IMR-90 (cell line): ENCODE measurements at regions not wholly inside any gene's neighbourhood (a gene's known extent, or its start where the extent isn't known, plus 50 kb on each side); places are given as distances from the start of the nearest gene placed in this dataset.

ENCODE experiments used
- ATAC-seq: fragments of 200-7000 bp; cut with Tn5 transposase; 2 replicates; pipeline ENCODE4 v1.9.1; 2020; ENCODE audit warnings: low read depth, mild to moderate bottlenecking, moderate library complexity
- BruUV-seq: library from RNA; stranded (reverse); fragments of 400-500 nt; replicated peaks from 2 replicates; lab custom pipeline; 2021; lab: Mats Ljungman, UMichigan
- CTCF ChIA-PET: fragments of 300-600 bp; formaldehyde crosslinking; extraction: SDS; loops from one replicate; lab custom pipeline; 2021; ENCODE audit warnings: antibody characterized with exemption; lab: Yijun Ruan, JAX
- POLR2A ChIA-PET: fragments of 300-600 bp; sonication (Branson Sonifier 250); formaldehyde crosslinking; loops from one replicate; lab custom pipeline; 2022; ENCODE audit warnings: antibody characterized with exemption; ENCODE audit not compliant: unreplicated experiment; lab: Charles Lee
- DNase-seq: peaks from one replicate; pipeline ENCODE4 v3.0.0; 2013
- H2AFZ ChIP-seq: replicated peaks from 2 replicates; pipeline ENCODE3; 2013; ENCODE audit warnings: low read length, mild to moderate bottlenecking; ENCODE audit not compliant: poor library complexity
- H2AK5ac ChIP-seq: 2 replicates; pipeline ENCODE4 v1.6.1; 2013; ENCODE audit warnings: low read depth, low read length, inconsistent platforms
- H2AK9ac ChIP-seq: replicated peaks from 2 replicates; pipeline ENCODE3; 2013; ENCODE audit warnings: mild to moderate bottlenecking, low read depth, low read length, moderate library complexity; ENCODE audit not compliant: poor library complexity
- H2BK120ac ChIP-seq: 2 replicates; pipeline ENCODE4 v1.6.1; 2013; ENCODE audit warnings: low read depth, low read length, inconsistent platforms
- H2BK15ac ChIP-seq: 3 replicates; pipeline ENCODE4 v1.6.1; 2013; ENCODE audit warnings: low read depth, low read length, inconsistent platforms
- H2BK20ac ChIP-seq: 2 replicates; pipeline ENCODE4 v1.6.1; 2013; ENCODE audit warnings: low read depth, mild to moderate bottlenecking, inconsistent platforms, low read length, moderate library complexity
- H2BK5ac ChIP-seq: 2 replicates; pipeline ENCODE4 v1.6.1; 2013; ENCODE audit warnings: mild to moderate bottlenecking, low read depth, low read length, inconsistent platforms; ENCODE audit not compliant: poor library complexity, severe bottlenecking
- H3K14ac ChIP-seq: replicated peaks from 2 replicates; pipeline ENCODE4 v1.6.1; 2013; ENCODE audit warnings: low read depth, low read length, inconsistent platforms
- H3K18ac ChIP-seq: 2 replicates; pipeline ENCODE4 v1.6.1; 2013; ENCODE audit warnings: low read depth, low read length, control low read depth
- H3K23ac ChIP-seq: 2 replicates; pipeline ENCODE4 v1.6.1; 2013; ENCODE audit warnings: low read depth, low read length, inconsistent platforms
- H3K27ac ChIP-seq: 2 replicates; pipeline ENCODE4 v1.5.1; 2013; ENCODE audit warnings: mild to moderate bottlenecking, control low read depth, low read length; ENCODE audit not compliant: insufficient read depth
- H3K27me3 ChIP-seq: 2 replicates; pipeline ENCODE4 v1.6.1; 2013; ENCODE audit warnings: low read length; ENCODE audit not compliant: control insufficient read depth, insufficient read depth
- H3K36me3 ChIP-seq: 2 replicates; pipeline ENCODE4 v1.6.1; 2013; ENCODE audit warnings: low read length, mixed read lengths; ENCODE audit not compliant: control insufficient read depth, insufficient read depth
- H3K4ac ChIP-seq: 2 replicates; pipeline ENCODE4 v1.6.1; 2013; ENCODE audit warnings: low read depth, low read length, inconsistent platforms
- H3K4me1 ChIP-seq: 2 replicates; pipeline ENCODE4 v1.6.1; 2013; ENCODE audit warnings: low read length, mixed read lengths; ENCODE audit not compliant: control insufficient read depth, insufficient read depth
- H3K4me2 ChIP-seq: 2 replicates; pipeline ENCODE4 v1.6.1; 2013; ENCODE audit warnings: low read depth, mild to moderate bottlenecking, control low read depth, low read length, moderate library complexity
- H3K4me3 ChIP-seq: 2 replicates; pipeline ENCODE4 v1.5.1; 2013; ENCODE audit warnings: low read depth, mild to moderate bottlenecking, control low read depth, low read length, moderate library complexity; ENCODE audit not compliant: insufficient read depth
- H3K56ac ChIP-seq: 2 replicates; pipeline ENCODE4 v1.6.1; 2013; ENCODE audit warnings: low read length, inconsistent platforms; ENCODE audit not compliant: insufficient read depth; ENCODE audit errors: extremely low read depth
- H3K79me1 ChIP-seq, 2 experiments: 2 replicates each; pipeline ENCODE4 v1.6.1; 2013; ENCODE audit warnings: low read length in 2 of 2, inconsistent platforms in 1 of 2, low read depth in 1 of 2
- H3K9ac ChIP-seq: 2 replicates; pipeline ENCODE4 v1.6.1; 2013; ENCODE audit warnings: low read depth, low read length, control low read depth
- H3K9me1 ChIP-seq: 2 replicates; pipeline ENCODE4 v1.6.1; 2013; ENCODE audit warnings: low read length, inconsistent platforms; ENCODE audit not compliant: insufficient read depth
- H3K9me3 ChIP-seq: 2 replicates; pipeline ENCODE4 v1.6.1; 2013; ENCODE audit warnings: low read length; ENCODE audit not compliant: control insufficient read depth, insufficient read depth
- H4K20me1 ChIP-seq: 2 replicates; pipeline ENCODE4 v1.6.1; 2013; ENCODE audit warnings: low read length, inconsistent platforms; ENCODE audit not compliant: insufficient read depth
- H4K5ac ChIP-seq: 2 replicates; pipeline ENCODE4 v1.6.1; 2013; ENCODE audit warnings: mild to moderate bottlenecking, low read depth, low read length, control low read depth
- H4K8ac ChIP-seq, 2 experiments: 2 replicates each; pipeline ENCODE4 v1.6.1; 2013; ENCODE audit warnings: low read depth in 2 of 2, low read length in 2 of 2, control low read depth in 1 of 2, inconsistent platforms in 1 of 2
- H4K91ac ChIP-seq: 2 replicates; pipeline ENCODE4 v1.6.1; 2013; ENCODE audit warnings: low read depth, low read length, inconsistent platforms; ENCODE audit not compliant: insufficient read depth
- BHLHE40 ChIP-seq: fragments of 150-350 bp; IDR thresholded peaks from 2 replicates; pipeline ENCODE4 v1.6.1; 2016; ENCODE audit warnings: mild to moderate bottlenecking, low read depth, low read length
- FOS ChIP-seq: fragments of 150-350 bp; IDR thresholded peaks from 2 replicates; pipeline ENCODE4 v1.6.1; 2016; ENCODE audit warnings: low read depth, low read length
- MAZ ChIP-seq: IDR thresholded peaks from 2 replicates; pipeline ENCODE4 v1.6.1; 2012; ENCODE audit warnings: low read depth, mild to moderate bottlenecking, low read length, improper control_type of control experiment, moderate library complexity, borderline replicate concordance
- NFE2L2 ChIP-seq: fragments of 150-350 bp; IDR thresholded peaks from 2 replicates; pipeline ENCODE4 v1.6.1; 2016; ENCODE audit warnings: low read depth, mild to moderate bottlenecking, low read length
- POLR2A ChIP-seq: IDR thresholded peaks from 2 replicates; pipeline ENCODE4 v1.6.1; 2012; ENCODE audit warnings: mild to moderate bottlenecking, low read depth, low read length
- RCOR1 ChIP-seq: IDR thresholded peaks from 2 replicates; pipeline ENCODE4 v1.6.1; 2012; ENCODE audit warnings: mild to moderate bottlenecking, low read length, improper control_type of control experiment; ENCODE audit not compliant: insufficient replicate concordance
- RFX5 ChIP-seq: IDR thresholded peaks from 2 replicates; pipeline ENCODE4 v1.8.0; 2012; ENCODE audit warnings: low read depth, mild to moderate bottlenecking, low read length, moderate library complexity
- SMC3 ChIP-seq: fragments of 150-350 bp; IDR thresholded peaks from 2 replicates; pipeline ENCODE4 v1.6.1; 2016; ENCODE audit warnings: low read depth, mild to moderate bottlenecking, antibody characterized with exemption, low read length, moderate library complexity
- USF2 ChIP-seq: fragments of 150-350 bp; IDR thresholded peaks from 2 replicates; pipeline ENCODE4 v1.6.1; 2017; ENCODE audit warnings: mild to moderate bottlenecking, antibody characterized with exemption, low read length, low read depth
- WGBS, 2 experiments: methylation state at CpG; one replicate each; pipeline versions ENCODE4 v1.1.5 to v1.1.7; 2013; ENCODE audit warnings: missing lambda C conversion rate in 2 of 2; ENCODE audit not compliant: insufficient read length in 1 of 2; ENCODE audit errors: extremely low coverage in 2 of 2; 5-methylcytosine and 5-hydroxymethylcytosine counted together
- dilution Hi-C: fragments of 300-500 bp; cut with HindIII; formaldehyde crosslinking; loops from one replicate; pipeline ENCODE4 v1.14.3; 2018; ENCODE audit warnings: low sequenced_read_pairs; ENCODE audit not compliant: unreplicated experiment
- in situ Hi-C: fragments of 300-500 bp; cut with MboI; formaldehyde crosslinking; loops from 3 replicates; pipeline ENCODE4 v1.14.3; 2019; ENCODE audit warnings: low sequenced_read_pairs, inconsistent platforms, mixed read lengths
- intact Hi-C: fragments of 100-400 bp; cut with micrococcal nuclease; formaldehyde crosslinking; loops from 2 replicates; pipeline ENCODE4 v1.10.0; 2022

GRCh38 chr14:53237488-53237887 lies 84.4 kb upstream of the DDHD1 start:
- DNase-seq (no peak), ATAC-seq (no peak)
- Histone ChIP-seq H4K20me1 (no peaks in the 10 kb centered on the region), H2BK5ac (no peak overlapping the region), H3K36me3 (no peaks in the 10 kb centered on the region), H3K4me3 (no peak overlapping the region), H2BK15ac (no peak overlapping the region), H3K9me3 (no peaks in the 10 kb centered on the region), H3K9me1 (no peaks in the 10 kb centered on the region), H3K56ac (no peak overlapping the region), H4K8ac (no peak overlapping the region), H3K27ac (no peak overlapping the region), H2BK20ac (no peak overlapping the region), H3K18ac (no peak overlapping the region), H2BK120ac (no peak overlapping the region), H3K23ac (no peak overlapping the region), H2AK5ac (no peak overlapping the region), H3K9ac (no peak overlapping the region), H3K27me3 (peaks cover 2% of the 10 kb centered on the region; the same call in 1 of the 2 replicates), H3K4ac (no peak overlapping the region), H4K5ac (no peak overlapping the region), H4K91ac (no peak overlapping the region), H3K14ac (no peak overlapping the region), H2AFZ (no peak overlapping the region), H3K4me2 (no peak overlapping the region), H3K79me1 (no peaks in the 10 kb centered on the region), H2AK9ac (no peak overlapping the region), H3K4me1 (no peaks in the 10 kb centered on the region)
- POLR2A ChIA-PET = no interaction called here
- TF ChIP-seq MAZ (no peak), SMC3 (no peak), NFE2L2 (no peak), POLR2A (no peak), RFX5 (no peak), BHLHE40 (no peak), RCOR1 (no peak), USF2 (no peak), FOS (no peak)
- dilution Hi-C loops = no loop called here
- no TSS peak for BruUV-seq
- intact Hi-C loops = no loop called here
- CTCF ChIA-PET = interaction anchor here (1.7 kb wide), 1 partner anchor 23 kb away, joined by 3 read pairs; no protein-coding TSS in a partner anchor
- in situ Hi-C loops = no loop called here
- 100% methylated on average over 1 of the region's 1 CpG; no CpG with 5 or more reads in 1 of the 2 experiments for WGBS, 2 experiments
